Brain microvascular endothelial cell (primary cell): ENCODE measurements at regions not wholly inside any gene's neighbourhood (a gene's known extent, or its start where the extent isn't known, plus 50 kb on each side); places are given as distances from the start of the nearest gene placed in this dataset.
"Not testable (repeated sequence)": the region's sequence is repeated elsewhere in the genome, so short reads cannot be mapped to it uniquely, and the experiment has no call there.

ENCODE experiments used
- DNase-seq: peaks from one replicate; pipeline ENCODE4 v3.0.0-alpha.2; 2020
- H3K27ac ChIP-seq: fragments of 250-450 bp; sonication (Bioruptor Pico); 2 replicates; pipeline ENCODE4 v1.5.1; 2020; ENCODE audit warnings: mild to moderate bottlenecking, moderate library complexity
- H3K27me3 ChIP-seq: fragments of 250-450 bp; sonication (Bioruptor Pico); replicated peaks from 2 replicates; pipeline ENCODE4 v1.5.1; 2020; ENCODE audit warnings: mild to moderate bottlenecking
- H3K36me3 ChIP-seq: fragments of 250-450 bp; sonication (Bioruptor Pico); replicated peaks from 2 replicates; pipeline ENCODE4 v1.5.1; 2020; ENCODE audit warnings: mild to moderate bottlenecking
- H3K4me3 ChIP-seq: 2 replicates; pipeline ENCODE4 v1.5.1; 2011; ENCODE audit warnings: low read depth, mild to moderate bottlenecking, control low read depth, low read length, moderate library complexity
- in situ Hi-C: cut with HindIII; loops from 2 replicates; pipeline ENCODE4 v1.10.0; 2017; ENCODE audit warnings: low sequenced_read_pairs, low pct_ligation_motif_present
- TF ChIP-seq, protein P1 (sequence below): IDR thresholded peaks from 2 replicates; pipeline ENCODE4 v1.5.1; 2011; ENCODE audit warnings: low read depth, mild to moderate bottlenecking, moderate library complexity, low read length, control low read depth, inconsistent platforms; ENCODE audit errors: missing control alignments

GRCh38 chr4:31022702-31023101 lies 302.5 kb downstream of the PCDH7 start:
- Histone ChIP-seq H3K4me3 (no peak overlapping the region), H3K36me3 (no peaks in the 10 kb centered on the region), H3K27ac (no peak overlapping the region), H3K27me3 (no peaks in the 10 kb centered on the region)
- in situ Hi-C loops: no loop called here
- DNase-seq: no peak
- TF ChIP-seq, protein P1, sequence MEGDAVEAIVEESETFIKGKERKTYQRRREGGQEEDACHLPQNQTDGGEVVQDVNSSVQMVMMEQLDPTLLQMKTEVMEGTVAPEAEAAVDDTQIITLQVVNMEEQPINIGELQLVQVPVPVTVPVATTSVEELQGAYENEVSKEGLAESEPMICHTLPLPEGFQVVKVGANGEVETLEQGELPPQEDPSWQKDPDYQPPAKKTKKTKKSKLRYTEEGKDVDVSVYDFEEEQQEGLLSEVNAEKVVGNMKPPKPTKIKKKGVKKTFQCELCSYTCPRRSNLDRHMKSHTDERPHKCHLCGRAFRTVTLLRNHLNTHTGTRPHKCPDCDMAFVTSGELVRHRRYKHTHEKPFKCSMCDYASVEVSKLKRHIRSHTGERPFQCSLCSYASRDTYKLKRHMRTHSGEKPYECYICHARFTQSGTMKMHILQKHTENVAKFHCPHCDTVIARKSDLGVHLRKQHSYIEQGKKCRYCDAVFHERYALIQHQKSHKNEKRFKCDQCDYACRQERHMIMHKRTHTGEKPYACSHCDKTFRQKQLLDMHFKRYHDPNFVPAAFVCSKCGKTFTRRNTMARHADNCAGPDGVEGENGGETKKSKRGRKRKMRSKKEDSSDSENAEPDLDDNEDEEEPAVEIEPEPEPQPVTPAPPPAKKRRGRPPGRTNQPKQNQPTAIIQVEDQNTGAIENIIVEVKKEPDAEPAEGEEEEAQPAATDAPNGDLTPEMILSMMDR: no peak

DNA sequence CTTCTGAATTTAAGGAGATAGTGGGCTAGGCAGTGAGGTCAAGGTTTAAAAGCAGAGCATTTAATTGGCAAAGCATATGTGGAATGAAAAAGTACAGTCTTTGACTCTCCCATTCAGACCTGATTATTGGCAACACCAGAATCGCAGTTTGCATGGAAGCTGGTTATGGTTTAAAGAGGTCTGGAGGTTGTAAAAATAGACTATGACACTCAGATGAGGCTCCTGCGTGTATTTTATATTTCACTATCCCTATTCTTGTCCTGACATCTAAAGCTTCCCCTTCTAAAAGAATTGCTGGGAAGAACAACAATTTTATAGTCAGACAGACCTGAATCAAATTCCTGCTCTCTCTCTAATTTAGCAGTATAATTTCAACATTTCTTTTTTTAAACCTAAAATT lies 302.9 kb downstream of the PCDH7 start:
- DNase-seq: no peak
- H3K36me3 ChIP-seq: no peaks in the 10 kb centered on the region
- H3K4me3 ChIP-seq: no peak overlapping the region
- H3K27me3 ChIP-seq: no peaks in the 10 kb centered on the region
- TF ChIP-seq, protein P1: no peak
- H3K27ac ChIP-seq: no peak overlapping the region
- in situ Hi-C loops: no loop called here

- H3K27me3 ChIP-seq: no peaks in the 10 kb centered on the region
- H3K4me3 ChIP-seq: no peak overlapping the region
- in situ Hi-C loops: no loop called here
- TF ChIP-seq, protein P1: no peak
- DNase-seq: no peak
- H3K36me3 ChIP-seq: no peaks in the 10 kb centered on the region
- no peak overlapping the region for H3K27ac ChIP-seq
Measured at GRCh38 chr4:31023742-31024141, 303.6 kb downstream of the PCDH7 start.

- DNase-seq, H3K27me3 ChIP-seq, H3K4me3 ChIP-seq, H3K27ac ChIP-seq, H3K36me3 ChIP-seq, in situ Hi-C loops: not testable (repeated sequence)
Measured at GRCh38 chr4:31024781-31025180, 304.6 kb downstream of the PCDH7 start.

GRCh38 chr4:31026256-31026655 lies 306.1 kb downstream of the PCDH7 start:
- no peaks in the 10 kb centered on the region for H3K36me3 ChIP-seq
- H3K4me3 ChIP-seq: no peak overlapping the region
- TF ChIP-seq, protein P1: no peak
- no peak for DNase-seq
- H3K27me3 ChIP-seq: no peaks in the 10 kb centered on the region
- no peak overlapping the region for H3K27ac ChIP-seq
- in situ Hi-C loops: no loop called here

GRCh38 chr4:31034550-31034949 lies 314.4 kb downstream of the PCDH7 start:
- Histone ChIP-seq H3K27me3 (no peaks in the 10 kb centered on the region), H3K4me3 (no peak overlapping the region), H3K27ac (no peak overlapping the region), H3K36me3 (no peaks in the 10 kb centered on the region)
- no peak for DNase-seq
- in situ Hi-C loops: no loop called here
- TF ChIP-seq, protein P1: no peak
